ENCODE measurements at regions not wholly inside any gene's neighbourhood (a gene's known extent, or its start where the extent isn't known, plus 50 kb on each side); places are given as distances from the start of the nearest gene placed in this dataset.
"Not testable (repeated sequence)": the region's sequence is repeated elsewhere in the genome, so short reads cannot be mapped to it uniquely, and the experiment has no call there.

DNA sequence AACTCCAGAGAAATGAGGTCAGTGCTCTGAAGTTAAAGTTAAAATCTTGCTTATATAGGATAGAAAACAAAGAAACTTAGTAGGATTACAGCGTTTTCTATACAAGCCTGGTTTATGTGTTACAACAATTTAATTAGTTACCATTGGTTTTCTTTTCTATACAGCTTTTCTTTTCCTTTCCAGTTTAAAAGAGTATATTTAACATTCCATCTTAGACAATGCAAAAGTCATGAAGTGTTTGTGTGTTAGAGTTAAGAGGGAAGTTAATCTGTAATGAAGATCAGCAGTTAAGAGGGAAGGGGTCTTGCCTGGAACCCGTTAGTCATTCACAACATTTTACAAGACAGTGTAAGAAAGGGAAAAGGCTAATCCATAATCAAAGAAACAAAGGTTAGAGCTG, 338.3 kb downstream of the OTUD1 start:
- ATAC-seq = no peak

DNA sequence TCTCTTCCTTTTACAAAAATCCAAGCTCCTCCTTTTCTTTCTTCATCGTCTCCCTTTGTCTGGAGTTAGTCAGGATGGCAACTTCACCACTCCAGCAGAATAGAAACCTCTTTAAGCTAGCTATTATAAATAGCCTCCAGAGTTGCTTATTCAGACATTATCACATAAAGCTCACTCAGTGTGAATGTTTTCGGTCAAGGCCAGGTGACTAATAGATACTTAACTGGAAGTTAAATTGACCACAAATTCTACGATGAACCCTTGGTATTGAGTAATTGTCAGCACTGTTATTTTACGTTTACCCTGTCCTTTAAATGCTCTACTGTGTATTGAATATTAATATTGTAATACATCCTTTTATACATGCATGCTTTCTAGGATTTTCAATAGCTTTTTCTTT, 340.4 kb downstream of the OTUD1 start:
- no peak for ATAC-seq

DNA sequence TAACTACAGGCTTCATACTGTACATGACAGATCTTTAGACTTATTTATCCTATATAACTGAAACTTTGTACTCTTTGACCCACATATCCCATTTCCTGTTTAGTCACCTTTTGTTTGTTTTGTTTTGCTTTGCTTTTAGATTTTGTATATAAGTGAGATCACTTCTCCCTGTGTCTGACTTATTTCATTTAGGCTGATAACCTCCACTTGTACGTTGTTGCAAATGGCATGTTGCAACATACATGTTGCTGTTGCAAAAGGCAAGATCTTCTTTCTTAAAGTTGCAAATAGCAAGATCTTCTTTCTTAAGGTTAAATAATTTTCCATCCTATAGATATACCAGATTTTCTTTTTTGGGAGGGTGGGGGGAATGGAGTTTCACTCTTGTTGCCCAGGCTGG, 341.5 kb downstream of the OTUD1 start:
- no peak for ATAC-seq

GRCh38 chr10:23786594-23786993, 347.7 kb downstream of the OTUD1 start:
- no peak for ATAC-seq

DNA sequence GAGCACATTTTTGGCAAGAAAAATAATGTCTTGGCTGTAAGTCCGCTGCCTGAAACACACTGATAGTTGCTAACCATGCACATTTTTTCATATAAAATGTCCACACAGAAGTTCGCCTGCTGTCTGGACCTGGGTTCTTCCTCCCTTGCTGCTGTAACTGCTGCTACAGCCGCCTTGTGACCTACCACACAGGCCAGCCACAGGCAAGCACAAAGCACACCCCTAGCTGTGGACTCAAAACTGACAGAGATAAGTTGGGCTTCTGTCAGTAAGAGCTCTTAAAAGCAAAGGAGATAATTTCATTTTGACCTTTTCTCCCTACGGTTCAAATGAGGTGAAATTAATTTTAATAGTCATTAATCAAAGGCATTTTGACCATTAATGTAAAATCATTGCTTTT, 354.7 kb downstream of the OTUD1 start:
- no peak for ATAC-seq

GRCh38 chr10:23797452-23797851, 358.6 kb downstream of the OTUD1 start:
- not testable (repeated sequence) for ATAC-seq

DNA sequence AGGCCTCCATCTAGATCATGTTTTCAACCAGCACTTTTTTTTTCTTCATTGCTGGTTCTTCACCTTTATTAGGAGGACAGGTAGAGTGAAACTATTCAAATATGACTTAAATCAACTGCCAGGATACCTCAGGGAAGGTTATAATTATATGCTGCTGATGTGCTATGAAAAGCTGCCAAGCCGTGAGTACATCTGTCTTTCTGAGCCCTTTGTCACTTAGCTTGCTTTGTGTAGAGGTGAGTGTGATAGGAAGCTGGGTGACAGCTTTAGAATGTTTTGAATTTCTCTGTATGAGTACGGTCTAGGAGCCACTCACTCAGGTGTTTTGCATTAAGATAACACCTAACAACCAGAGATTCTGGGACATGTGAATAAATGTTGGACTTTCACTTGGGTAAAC, 365.2 kb downstream of the OTUD1 start:
- no peak for ATAC-seq

DNA sequence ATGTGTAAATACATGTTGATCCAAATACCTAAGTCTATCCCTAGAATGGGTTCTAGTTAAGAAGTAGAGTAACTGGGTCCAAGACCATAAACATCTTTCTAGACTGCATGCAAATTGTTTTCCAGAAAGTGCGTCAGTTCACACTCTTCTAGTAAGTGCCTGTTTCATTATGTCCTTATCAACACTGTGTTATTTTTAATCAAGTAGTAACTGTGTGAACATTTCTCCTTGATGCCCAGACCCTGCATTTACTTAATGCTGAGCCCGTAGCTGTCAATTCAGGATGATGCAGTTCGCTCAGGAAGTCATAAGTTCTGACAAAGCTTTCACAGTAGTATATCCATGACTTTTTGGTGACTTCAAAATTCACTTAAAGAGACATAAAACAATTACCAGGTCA, 374.8 kb downstream of the OTUD1 start:
- ATAC-seq = no peak

DNA sequence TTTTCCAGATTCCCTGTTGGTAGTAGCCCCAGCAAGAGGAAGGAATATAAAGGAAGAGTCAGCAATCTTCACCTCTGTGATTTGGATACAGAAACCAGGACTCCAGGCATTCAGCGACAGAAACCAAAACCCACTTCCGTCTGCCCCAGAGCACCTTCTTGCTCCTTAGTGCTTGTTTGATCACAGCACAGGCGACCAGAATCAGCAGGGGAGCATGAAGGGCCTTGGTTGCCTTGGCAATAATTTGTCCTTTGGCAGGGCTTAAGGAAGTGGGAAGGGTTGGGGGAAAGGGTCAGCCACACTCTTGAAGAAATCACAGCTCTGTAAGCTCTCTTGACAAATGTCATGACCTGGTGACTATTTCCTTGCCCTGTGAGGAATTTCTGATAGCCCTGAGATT, 379.6 kb downstream of the OTUD1 start:
- no peak for ATAC-seq

DNA sequence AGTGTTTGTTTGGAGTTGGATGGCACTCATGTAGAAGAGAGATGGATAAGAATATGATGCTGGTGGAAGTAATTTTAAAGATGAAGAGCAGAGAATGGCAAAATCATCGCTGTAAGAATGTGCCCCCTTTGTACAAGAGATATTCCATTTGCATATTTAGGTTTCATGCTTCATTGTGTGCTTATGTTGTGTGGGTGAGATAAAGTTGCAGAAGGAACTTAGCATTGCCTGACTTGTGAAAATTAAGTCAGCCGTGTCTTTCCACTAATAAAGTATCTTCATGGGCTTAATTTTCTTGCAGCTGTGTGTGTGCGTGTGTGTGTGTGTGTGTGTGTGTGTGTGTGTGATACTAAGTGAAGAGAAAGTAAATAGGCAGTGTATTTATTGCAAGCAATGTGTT, 381.9 kb downstream of the OTUD1 start:
- ATAC-seq = no peak

GRCh38 chr10:23824822-23825221, 384.1 kb upstream of the KIAA1217 start:
- no peak for ATAC-seq

GRCh38 chr10:23826421-23826820, 382.5 kb upstream of the KIAA1217 start:
- no peak for ATAC-seq

DNA sequence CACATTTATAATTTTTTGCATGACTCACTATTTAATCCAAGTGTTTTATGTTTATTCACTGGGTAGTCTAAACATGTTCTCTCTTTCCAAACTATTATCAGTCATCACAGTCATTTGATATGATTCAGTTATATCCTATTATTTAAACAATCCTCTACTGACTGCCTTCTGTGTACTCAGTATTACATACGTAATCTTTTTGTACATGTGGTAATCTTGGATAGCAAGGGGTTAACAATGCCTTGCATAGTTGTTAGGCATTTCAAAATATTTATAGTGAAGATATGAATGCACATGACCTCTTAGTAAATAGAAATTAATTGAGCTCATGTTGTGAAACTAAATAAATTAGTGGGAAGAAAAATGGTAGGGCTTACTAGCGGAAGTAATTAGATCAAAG, 379.4 kb upstream of the KIAA1217 start:
- no peak for ATAC-seq

- no peak for ATAC-seq
These were observed 374.8 kb upstream of the KIAA1217 start for GRCh38 chr10:23834091-23834490.

GRCh38 chr10:23850631-23851030, 358.3 kb upstream of the KIAA1217 start:
- ATAC-seq = no peak

GRCh38 chr10:23859598-23859997, 349.3 kb upstream of the KIAA1217 start:
- ATAC-seq = no peak

DNA sequence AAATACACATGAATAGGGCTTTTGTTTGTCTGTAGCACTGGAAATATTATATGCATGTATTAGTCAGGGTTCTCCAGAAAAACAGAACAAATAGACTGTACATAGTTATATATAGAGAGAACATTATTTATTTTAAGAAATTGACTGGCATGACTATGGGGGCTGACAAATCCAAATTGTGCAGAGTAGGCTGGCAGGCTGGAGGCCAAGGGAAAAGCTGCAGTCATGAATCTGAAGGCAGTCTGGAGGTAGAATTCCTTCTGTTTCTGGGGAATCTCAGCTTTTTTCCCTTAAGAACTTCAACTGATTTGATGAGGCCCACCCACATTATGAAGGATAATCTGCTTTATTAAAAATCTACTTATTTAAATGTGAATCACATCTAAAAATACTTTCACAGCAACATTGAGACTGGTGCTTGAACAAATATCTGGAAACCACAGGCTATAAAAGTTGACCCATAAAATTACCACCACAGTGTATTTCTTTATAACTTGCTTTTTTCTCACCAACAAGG, 344.2 kb upstream of the KIAA1217 start:
- ATAC-seq = no peak

DNA sequence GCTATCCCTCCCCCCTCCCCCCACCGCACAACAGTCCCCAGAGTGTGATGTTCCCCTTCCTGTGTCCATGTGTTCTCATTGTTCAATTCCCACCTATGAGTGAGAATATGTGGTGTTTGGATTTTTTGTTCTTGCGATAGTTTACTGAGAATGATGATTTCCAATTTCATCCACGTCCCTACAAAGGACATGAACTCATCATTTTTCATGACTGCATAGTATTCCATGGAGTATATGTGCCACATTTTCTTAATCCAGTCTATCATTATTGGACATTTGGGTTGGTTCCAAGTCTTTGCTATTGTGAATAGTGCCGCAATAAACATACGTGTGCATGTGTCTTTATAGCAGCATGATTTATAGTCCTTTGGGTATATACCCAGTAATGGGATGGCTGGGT, 342.0 kb upstream of the KIAA1217 start:
- ATAC-seq = not testable (repeated sequence)

DNA sequence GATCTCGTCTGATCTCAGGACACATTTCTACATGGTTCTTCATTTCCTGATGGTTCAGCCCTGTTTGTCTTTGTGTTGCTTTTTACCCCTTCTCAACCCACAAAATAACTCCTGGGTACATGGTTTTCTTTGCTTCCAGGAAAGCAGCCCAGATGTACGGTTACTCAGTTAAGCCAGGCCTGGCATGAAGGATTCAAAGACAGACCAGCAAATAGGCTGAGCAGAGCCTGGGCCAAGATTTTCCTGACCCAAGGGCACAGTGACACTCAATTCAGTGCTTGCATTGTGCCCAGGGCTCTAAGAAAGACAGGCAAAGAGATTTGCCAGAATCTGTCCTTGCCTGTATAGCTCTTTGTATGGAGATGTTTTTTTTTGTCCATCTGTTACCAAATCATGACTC, 340.8 kb upstream of the KIAA1217 start:
- ATAC-seq = no peak

- ATAC-seq = no peak
These were observed 339.4 kb upstream of the KIAA1217 start for GRCh38 chr10:23869548-23869947.

GRCh38 chr10:23869996-23870395, 338.9 kb upstream of the KIAA1217 start:
- no peak for ATAC-seq

GRCh38 chr10:23870651-23871610, 338.0 kb upstream of the KIAA1217 start:
- no peak for ATAC-seq

- ATAC-seq = no peak
These were observed 336.6 kb upstream of the KIAA1217 start for GRCh38 chr10:23872290-23872689.

GRCh38 chr10:23877791-23878320, 331.1 kb upstream of the KIAA1217 start:
- ATAC-seq = no peak
